ENCODE measurements at regions not wholly inside any gene's neighbourhood (a gene's known extent, or its start where the extent isn't known, plus 50 kb on each side); places are given as distances from the start of the nearest gene placed in this dataset.

GRCh38 chr2:10232096-10232815 lies 70.4 kb upstream of the HPCAL1 start:
- H3K36me3 ChIP-seq (ENCODE audit: insufficient read depth) = no peaks in the 10 kb centered on the region
- H3K4me2 ChIP-seq = no peak overlapping the region
- TF ChIP-seq, protein P1, sequence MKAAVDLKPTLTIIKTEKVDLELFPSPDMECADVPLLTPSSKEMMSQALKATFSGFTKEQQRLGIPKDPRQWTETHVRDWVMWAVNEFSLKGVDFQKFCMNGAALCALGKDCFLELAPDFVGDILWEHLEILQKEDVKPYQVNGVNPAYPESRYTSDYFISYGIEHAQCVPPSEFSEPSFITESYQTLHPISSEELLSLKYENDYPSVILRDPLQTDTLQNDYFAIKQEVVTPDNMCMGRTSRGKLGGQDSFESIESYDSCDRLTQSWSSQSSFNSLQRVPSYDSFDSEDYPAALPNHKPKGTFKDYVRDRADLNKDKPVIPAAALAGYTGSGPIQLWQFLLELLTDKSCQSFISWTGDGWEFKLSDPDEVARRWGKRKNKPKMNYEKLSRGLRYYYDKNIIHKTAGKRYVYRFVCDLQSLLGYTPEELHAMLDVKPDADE (IDR thresholded peaks at IDR 0.05) = no peak
- TF ChIP-seq STAT1 (IDR thresholded peaks at IDR 0.05; ENCODE audit: unreplicated experiment) (no peak), NANOG (IDR thresholded peaks at IDR 0.05; ENCODE audit: borderline replicate concordance) (no peak), CREB1 (CRISPR knock-in tag; IDR thresholded peaks at IDR 0.05; ENCODE audit: low read depth) (no peak), JUNB (IDR thresholded peaks at IDR 0.05; ENCODE audit: unreplicated experiment) (no peak), REST (IDR thresholded peaks at IDR 0.05; ENCODE audit: unreplicated experiment) (no peak), CTCF (conservative IDR thresholded peaks at IDR 0.05; ENCODE audit: low read depth in 2 of 2) (no peak), EZH2phosphoT487 (IDR thresholded peaks at IDR 0.05; ENCODE audit: unreplicated experiment) (no peak), EZH2 (IDR thresholded peaks at IDR 0.05; ENCODE audit: low read depth, unreplicated experiment) (no peak), ZNF331 (CRISPR knock-in tag; IDR thresholded peaks at IDR 0.05; ENCODE audit: low read depth) (no peak), ZNF114 (CRISPR knock-in tag; IDR thresholded peaks at IDR 0.05) (no peak), POLR2AphosphoS5 (IDR thresholded peaks at IDR 0.05; ENCODE audit: low read depth) (no peak)
- TF ChIP-seq, protein P2, sequence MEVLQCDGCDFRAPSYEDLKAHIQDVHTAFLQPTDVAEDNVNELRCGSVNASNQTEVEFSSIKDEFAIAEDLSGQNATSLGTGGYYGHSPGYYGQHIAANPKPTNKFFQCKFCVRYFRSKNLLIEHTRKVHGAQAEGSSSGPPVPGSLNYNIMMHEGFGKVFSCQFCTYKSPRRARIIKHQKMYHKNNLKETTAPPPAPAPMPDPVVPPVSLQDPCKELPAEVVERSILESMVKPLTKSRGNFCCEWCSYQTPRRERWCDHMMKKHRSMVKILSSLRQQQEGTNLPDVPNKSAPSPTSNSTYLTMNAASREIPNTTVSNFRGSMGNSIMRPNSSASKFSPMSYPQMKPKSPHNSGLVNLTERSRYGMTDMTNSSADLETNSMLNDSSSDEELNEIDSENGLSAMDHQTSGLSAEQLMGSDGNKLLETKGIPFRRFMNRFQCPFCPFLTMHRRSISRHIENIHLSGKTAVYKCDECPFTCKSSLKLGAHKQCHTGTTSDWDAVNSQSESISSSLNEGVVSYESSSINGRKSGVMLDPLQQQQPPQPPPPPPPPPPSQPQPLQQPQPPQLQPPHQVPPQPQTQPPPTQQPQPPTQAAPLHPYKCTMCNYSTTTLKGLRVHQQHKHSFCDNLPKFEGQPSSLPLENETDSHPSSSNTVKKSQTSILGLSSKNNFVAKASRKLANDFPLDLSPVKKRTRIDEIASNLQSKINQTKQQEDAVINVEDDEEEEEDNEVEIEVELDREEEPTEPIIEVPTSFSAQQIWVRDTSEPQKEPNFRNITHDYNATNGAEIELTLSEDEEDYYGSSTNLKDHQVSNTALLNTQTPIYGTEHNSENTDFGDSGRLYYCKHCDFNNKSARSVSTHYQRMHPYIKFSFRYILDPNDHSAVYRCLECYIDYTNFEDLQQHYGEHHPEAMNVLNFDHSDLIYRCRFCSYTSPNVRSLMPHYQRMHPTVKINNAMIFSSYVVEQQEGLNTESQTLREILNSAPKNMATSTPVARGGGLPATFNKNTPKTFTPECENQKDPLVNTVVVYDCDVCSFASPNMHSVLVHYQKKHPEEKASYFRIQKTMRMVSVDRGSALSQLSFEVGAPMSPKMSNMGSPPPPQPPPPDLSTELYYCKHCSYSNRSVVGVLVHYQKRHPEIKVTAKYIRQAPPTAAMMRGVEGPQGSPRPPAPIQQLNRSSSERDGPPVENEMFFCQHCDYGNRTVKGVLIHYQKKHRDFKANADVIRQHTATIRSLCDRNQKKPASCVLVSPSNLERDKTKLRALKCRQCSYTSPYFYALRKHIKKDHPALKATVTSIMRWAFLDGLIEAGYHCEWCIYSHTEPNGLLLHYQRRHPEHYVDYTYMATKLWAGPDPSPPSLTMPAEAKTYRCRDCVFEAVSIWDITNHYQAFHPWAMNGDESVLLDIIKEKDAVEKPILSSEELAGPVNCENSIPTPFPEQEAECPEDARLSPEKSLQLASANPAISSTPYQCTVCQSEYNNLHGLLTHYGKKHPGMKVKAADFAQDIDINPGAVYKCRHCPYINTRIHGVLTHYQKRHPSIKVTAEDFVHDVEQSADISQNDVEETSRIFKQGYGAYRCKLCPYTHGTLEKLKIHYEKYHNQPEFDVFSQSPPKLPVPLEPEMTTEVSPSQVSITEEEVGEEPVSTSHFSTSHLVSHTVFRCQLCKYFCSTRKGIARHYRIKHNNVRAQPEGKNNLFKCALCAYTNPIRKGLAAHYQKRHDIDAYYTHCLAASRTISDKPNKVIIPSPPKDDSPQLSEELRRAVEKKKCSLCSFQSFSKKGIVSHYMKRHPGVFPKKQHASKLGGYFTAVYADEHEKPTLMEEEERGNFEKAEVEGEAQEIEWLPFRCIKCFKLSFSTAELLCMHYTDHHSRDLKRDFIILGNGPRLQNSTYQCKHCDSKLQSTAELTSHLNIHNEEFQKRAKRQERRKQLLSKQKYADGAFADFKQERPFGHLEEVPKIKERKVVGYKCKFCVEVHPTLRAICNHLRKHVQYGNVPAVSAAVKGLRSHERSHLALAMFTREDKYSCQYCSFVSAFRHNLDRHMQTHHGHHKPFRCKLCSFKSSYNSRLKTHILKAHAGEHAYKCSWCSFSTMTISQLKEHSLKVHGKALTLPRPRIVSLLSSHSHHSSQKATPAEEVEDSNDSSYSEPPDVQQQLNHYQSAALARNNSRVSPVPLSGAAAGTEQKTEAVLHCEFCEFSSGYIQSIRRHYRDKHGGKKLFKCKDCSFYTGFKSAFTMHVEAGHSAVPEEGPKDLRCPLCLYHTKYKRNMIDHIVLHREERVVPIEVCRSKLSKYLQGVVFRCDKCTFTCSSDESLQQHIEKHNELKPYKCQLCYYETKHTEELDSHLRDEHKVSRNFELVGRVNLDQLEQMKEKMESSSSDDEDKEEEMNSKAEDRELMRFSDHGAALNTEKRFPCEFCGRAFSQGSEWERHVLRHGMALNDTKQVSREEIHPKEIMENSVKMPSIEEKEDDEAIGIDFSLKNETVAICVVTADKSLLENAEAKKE (CRISPR knock-in tag; IDR thresholded peaks at IDR 0.05) = no peak
- Mint-ChIP-seq H3K27me3 (ENCODE audit: insufficient read depth, low read depth, poor library complexity) (peaks cover 7% of the 10 kb centered on the region), H3K4me1 (peaks cover 6% of the 10 kb centered on the region; the same call in 2 of the 3 replicates), H3K36me3 (ENCODE audit: low read depth) (no peaks in the 10 kb centered on the region; the same call in 2 of the 3 replicates), H3K27ac (no peak overlapping the region), H3K4me3 (no peak overlapping the region), H3K9me3 (no peaks in the 10 kb centered on the region; the same call in 1 of the 3 replicates)
- no peaks in the 10 kb centered on the region for H3K27me3 ChIP-seq (ENCODE audit: insufficient read depth)
- H3F3A ChIP-seq (replicated peaks; ENCODE audit: low read depth) = no peaks in the 10 kb centered on the region
- no peaks in the 10 kb centered on the region for H4K20me1 ChIP-seq (replicated peaks; ENCODE audit: insufficient read depth)
- no peaks in the 10 kb centered on the region for H3K79me2 ChIP-seq (replicated peaks; ENCODE audit: insufficient read depth)
- no peaks in the 10 kb centered on the region for H3K9me2 ChIP-seq (ENCODE audit: insufficient read depth)
- DNase-seq (ENCODE audit: low spot score) (no peak), ATAC-seq (no peak)
- H3K4me3 ChIP-seq = no peak overlapping the region
- no peak overlapping the region for H3K27ac ChIP-seq (ENCODE audit: low read depth)
- no peaks in the 10 kb centered on the region for H3K4me1 ChIP-seq (ENCODE audit: insufficient read depth)
- no peak overlapping the region for H2AFZ ChIP-seq
